Thymus (tissue), 11 donors: ENCODE measurements at regions not wholly inside any gene's neighbourhood (a gene's known extent, or its start where the extent isn't known, plus 50 kb on each side); places are given as distances from the start of the nearest gene placed in this dataset.
A peak's percentile ranks its signal among the peaks of the same experiment; 100 is the strongest.

Source experiments
- DNase-seq, 9 donors: peaks; one replicate each; pipeline ENCODE4 v3.0.0-alpha.2; 2013; ENCODE audit warnings: low spot score in 9 of 9, low read depth in 6 of 9, missing footprints in 1 of 9
- H3K27ac ChIP-seq, 2 donors: one replicate each; pipeline ENCODE4 v1.5.1; 2013; ENCODE audit warnings: control low read depth in 1 of 2, low read depth in 1 of 2, low read length in 1 of 2, mild to moderate bottlenecking in 1 of 2, moderate library complexity in 1 of 2
- H3K27me3 ChIP-seq, 2 donors: one replicate each; pipeline ENCODE4 v1.5.1; 2013; ENCODE audit warnings: low read length in 1 of 2; ENCODE audit not compliant: control insufficient read depth in 2 of 2, insufficient read depth in 1 of 2
- H3K36me3 ChIP-seq, 2 donors: one replicate each; pipeline ENCODE4 v1.5.1; 2013; ENCODE audit warnings: low read length in 1 of 2, mild to moderate bottlenecking in 1 of 2, moderate library complexity in 1 of 2; ENCODE audit not compliant: control insufficient read depth in 2 of 2, insufficient read depth in 2 of 2
- H3K4me1 ChIP-seq, 2 donors: one replicate each; pipeline ENCODE4 v1.5.1; 2013; ENCODE audit warnings: low read length in 2 of 2; ENCODE audit not compliant: control insufficient read depth in 2 of 2, insufficient read depth in 2 of 2
- H3K4me3 ChIP-seq, 2 donors: one replicate each; pipeline ENCODE4 v1.5.1; 2013; ENCODE audit warnings: low read length in 2 of 2, control low read depth in 1 of 2, mild to moderate bottlenecking in 1 of 2
- H3K9me3 ChIP-seq, 2 donors: one replicate each; pipeline ENCODE4 v1.5.1; 2013; ENCODE audit warnings: low read length in 1 of 2, mild to moderate bottlenecking in 1 of 2; ENCODE audit not compliant: control insufficient read depth in 2 of 2, insufficient read depth in 1 of 2
- WGBS: extraction: QIAGEN DNeasy Blood & Tissue Kit; methylation state at CpG from one replicate; pipeline ENCODE4 v1.1.7; 2013; 5-methylcytosine and 5-hydroxymethylcytosine counted together
- donor health status: healthy.

GRCh38 chr14:49306152-49306751 lies 279.9 kb downstream of the RPS29 start:
- Histone ChIP-seq H3K36me3 (no peaks in the 10 kb centered on the region), H3K9me3 (no peaks in the 10 kb centered on the region), H3K4me3 (no peak overlapping the region), H3K27ac (no peak overlapping the region), H3K4me1 (no peaks in the 10 kb centered on the region), H3K27me3 (no peaks in the 10 kb centered on the region)
- 2% methylated on average over 1 of the region's 1 CpG for WGBS
- peak in 3 of 9 donors; percentile 2 to 22 (median 4) for DNase-seq

GRCh38 chr14:49303946-49304516 lies 282.1 kb downstream of the RPS29 start:
- H3K27me3 ChIP-seq, result no peaks in the 10 kb centered on the region
- H3K4me3 ChIP-seq, result no peak overlapping the region
- no peaks in the 10 kb centered on the region for H3K36me3 ChIP-seq
- no peaks in the 10 kb centered on the region for H3K9me3 ChIP-seq
- WGBS, result 27% methylated on average over 5 of the region's 5 CpGs
- peak in 7 of 9 donors; percentile 6 to 52 (median 12) for DNase-seq
- H3K27ac ChIP-seq, result no peak overlapping the region
- no peaks in the 10 kb centered on the region for H3K4me1 ChIP-seq

DNA sequence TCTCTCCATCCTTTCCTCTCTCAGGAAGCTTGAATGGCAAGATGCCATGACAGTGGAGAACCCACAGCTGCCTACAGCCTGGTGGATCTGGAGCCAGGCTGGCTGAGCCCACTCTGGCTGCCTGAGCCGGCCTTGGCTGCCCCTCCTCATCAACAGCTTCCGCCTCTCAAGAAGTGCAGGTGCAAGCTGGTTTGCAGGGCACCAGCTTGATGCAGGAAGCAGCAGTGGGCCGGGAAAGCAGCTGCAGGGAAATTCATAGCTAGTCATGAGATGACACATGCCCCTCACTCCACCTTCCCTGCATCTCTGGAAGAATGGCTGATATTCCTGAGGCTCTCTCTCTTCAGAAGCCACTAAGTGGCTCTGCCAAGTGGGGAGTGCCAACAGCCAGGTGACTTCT lies 289.1 kb downstream of the RPS29 start:
- no peaks in the 10 kb centered on the region for H3K36me3 ChIP-seq
- WGBS, result 91% methylated on average over 3 of the region's 3 CpGs
- no peaks in the 10 kb centered on the region for H3K27me3 ChIP-seq
- no peaks in the 10 kb centered on the region for H3K9me3 ChIP-seq
- no peak overlapping the region for H3K27ac ChIP-seq
- H3K4me1 ChIP-seq, result no peaks in the 10 kb centered on the region
- no peak for DNase-seq
- H3K4me3 ChIP-seq, result no peak overlapping the region

GRCh38 chr14:49294621-49295148 lies 291.5 kb downstream of the RPS29 start:
- WGBS, result 62% methylated on average over 5 of the region's 5 CpGs
- Histone ChIP-seq H3K27ac (no peak overlapping the region), H3K4me1 (no peaks in the 10 kb centered on the region), H3K36me3 (no peaks in the 10 kb centered on the region), H3K4me3 (no peak overlapping the region), H3K27me3 (no peaks in the 10 kb centered on the region), H3K9me3 (no peaks in the 10 kb centered on the region)
- no peak for DNase-seq

GRCh38 chr14:49287004-49287403 lies 299.2 kb downstream of the RPS29 start:
- 73% methylated on average over 5 of the region's 5 CpGs for WGBS
- no peaks in the 10 kb centered on the region for H3K9me3 ChIP-seq
- no peaks in the 10 kb centered on the region for H3K36me3 ChIP-seq
- no peak for DNase-seq
- H3K4me1 ChIP-seq, result no peaks in the 10 kb centered on the region
- H3K27ac ChIP-seq, result no peak overlapping the region
- no peaks in the 10 kb centered on the region for H3K27me3 ChIP-seq
- H3K4me3 ChIP-seq, result no peak overlapping the region

DNA sequence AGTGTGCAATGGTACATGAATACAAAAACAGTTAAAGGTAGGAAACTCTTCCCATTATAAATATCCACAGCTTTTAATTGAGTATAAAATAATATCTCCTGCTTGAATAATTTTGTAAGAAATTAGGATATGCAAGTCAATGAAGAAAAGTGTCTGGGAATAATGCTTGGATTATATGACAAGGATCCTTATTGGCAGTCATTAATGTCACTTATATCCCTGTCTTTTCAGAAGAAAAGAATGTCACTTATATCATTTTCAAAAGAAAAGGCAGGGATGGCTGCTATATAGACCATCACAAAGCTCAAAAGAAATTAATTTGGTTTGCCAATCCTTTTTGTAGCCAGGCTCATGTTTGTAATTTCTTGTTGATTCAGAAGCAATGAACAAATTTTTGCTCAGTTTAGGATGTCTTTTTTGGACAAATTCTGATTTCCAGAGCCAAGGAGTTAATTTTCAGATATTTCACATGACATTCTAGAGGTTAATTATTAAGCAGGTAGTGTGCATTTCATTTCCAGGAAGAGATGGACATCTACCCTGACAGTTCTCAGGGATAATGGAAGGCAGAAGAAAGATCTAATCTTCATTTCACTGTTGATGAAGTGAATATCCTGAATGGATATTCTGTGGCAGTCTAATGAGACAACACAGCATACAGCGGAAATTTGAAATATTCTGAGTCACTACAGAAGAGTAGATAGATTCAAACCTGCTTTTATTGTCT lies 299.8 kb downstream of the RPS29 start:
- H3K27me3 ChIP-seq, result no peaks in the 10 kb centered on the region
- no peaks in the 10 kb centered on the region for H3K36me3 ChIP-seq
- WGBS, result 92% methylated on average over 1 of the region's 1 CpG
- DNase-seq, result no peak
- H3K27ac ChIP-seq, result no peak overlapping the region
- no peaks in the 10 kb centered on the region for H3K4me1 ChIP-seq
- no peaks in the 10 kb centered on the region for H3K9me3 ChIP-seq
- H3K4me3 ChIP-seq, result no peak overlapping the region

DNA sequence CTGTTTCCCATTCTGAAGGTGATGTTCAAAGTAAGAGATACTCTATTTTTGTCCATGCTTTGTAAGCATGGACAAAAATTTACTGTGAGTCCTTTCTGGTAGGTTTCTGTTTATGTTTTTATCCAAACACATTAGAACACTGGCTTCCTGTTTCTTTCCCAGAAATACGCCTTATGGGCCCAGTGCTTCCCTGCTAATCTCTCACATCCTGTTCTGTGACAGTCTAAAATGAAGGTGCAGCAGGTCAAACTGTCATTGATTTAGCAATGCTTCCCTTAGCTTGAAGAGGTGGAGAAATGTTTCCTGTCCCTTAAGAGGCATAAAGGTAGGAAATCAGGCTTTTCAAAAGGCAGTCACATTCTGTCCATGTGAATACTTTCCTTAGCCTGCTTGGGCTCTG lies 305.6 kb downstream of the RPS29 start:
- H3K27me3 ChIP-seq, result no peaks in the 10 kb centered on the region
- no peak overlapping the region for H3K4me3 ChIP-seq
- no peaks in the 10 kb centered on the region for H3K9me3 ChIP-seq
- no peak overlapping the region for H3K27ac ChIP-seq
- DNase-seq, result no peak
- H3K4me1 ChIP-seq, result no peaks in the 10 kb centered on the region
- no peaks in the 10 kb centered on the region for H3K36me3 ChIP-seq
- 27% methylated on average over 1 of the region's 1 CpG for WGBS

GRCh38 chr14:49250517-49250916 lies 335.7 kb downstream of the RPS29 start:
- Histone ChIP-seq H3K36me3 (no peaks in the 10 kb centered on the region), H3K4me1 (no peaks in the 10 kb centered on the region), H3K27ac (no peak overlapping the region), H3K4me3 (no peak overlapping the region), H3K9me3 (no peaks in the 10 kb centered on the region), H3K27me3 (no peaks in the 10 kb centered on the region)
- WGBS, result 95% methylated on average over 6 of the region's 6 CpGs
- no peak for DNase-seq

DNA sequence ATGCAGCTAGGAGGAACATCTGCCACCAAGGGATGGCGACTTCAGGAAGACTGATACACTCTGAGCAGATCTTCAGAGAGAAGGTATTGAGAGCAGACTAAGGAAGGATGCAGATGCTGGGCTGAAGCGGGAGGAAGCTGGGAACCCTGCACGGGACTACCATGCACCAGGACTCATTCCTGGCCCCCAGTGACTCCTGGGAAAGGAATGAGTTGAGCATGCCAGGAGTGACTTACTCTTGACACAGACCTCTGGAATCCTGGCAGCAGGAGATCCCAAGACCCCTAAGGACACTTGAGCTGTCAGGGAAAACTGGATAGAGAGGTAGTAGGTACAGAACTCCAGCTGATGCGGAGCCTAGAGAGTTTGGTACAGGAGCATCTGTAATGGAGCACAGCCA lies 336.1 kb downstream of the RPS29 start:
- Histone ChIP-seq H3K36me3 (no peaks in the 10 kb centered on the region), H3K4me1 (no peaks in the 10 kb centered on the region), H3K9me3 (no peaks in the 10 kb centered on the region), H3K27me3 (no peaks in the 10 kb centered on the region), H3K4me3 (no peak overlapping the region), H3K27ac (no peak overlapping the region)
- WGBS, result 95% methylated on average over 4 of the region's 4 CpGs
- no peak for DNase-seq
